MM.1S (cell line): ENCODE measurements at regions not wholly inside any gene's neighbourhood (a gene's known extent, or its start where the extent isn't known, plus 50 kb on each side); places are given as distances from the start of the nearest gene placed in this dataset.

Source experiments
- DNase-seq: peaks from one replicate; pipeline ENCODE4 v3.0.0-alpha.2; 2015
- H2AFZ ChIP-seq: fragments of 300-600 bp; sonication (generic); 2 replicates; pipeline ENCODE4 v1.6.0; 2016; ENCODE audit warnings: antibody characterized with exemption, low read length
- H3F3A ChIP-seq: fragments of 300-600 bp; sonication (generic); 2 replicates; pipeline ENCODE4 v1.6.1; 2016; ENCODE audit warnings: mild to moderate bottlenecking, antibody characterized with exemption, low read length, moderate library complexity, mixed read lengths; ENCODE audit not compliant: insufficient read depth
- H3K27ac ChIP-seq: fragments of 300-600 bp; sonication (generic); 2 replicates; pipeline ENCODE4 v1.5.1; 2016; ENCODE audit warnings: mild to moderate bottlenecking, low read length
- H3K27me3 ChIP-seq: fragments of 300-600 bp; sonication (generic); replicated peaks from 2 replicates; pipeline ENCODE4 v1.6.0; 2016; ENCODE audit warnings: low read length; ENCODE audit not compliant: insufficient read depth
- H3K36me3 ChIP-seq: fragments of 300-600 bp; sonication (generic); replicated peaks from 2 replicates; pipeline ENCODE4 v1.6.1; 2016; ENCODE audit warnings: mild to moderate bottlenecking, low read length, mixed read lengths; ENCODE audit not compliant: insufficient read depth
- H3K4me1 ChIP-seq: fragments of 300-600 bp; sonication (generic); 2 replicates; pipeline ENCODE4 v1.6.1; 2016; ENCODE audit warnings: low read length, mixed read lengths
- H3K4me2 ChIP-seq: fragments of 300-600 bp; sonication (generic); 2 replicates; pipeline ENCODE4 v1.6.0; 2016; ENCODE audit warnings: low read depth, low read length
- H3K4me3 ChIP-seq: fragments of 300-600 bp; sonication (generic); 2 replicates; pipeline ENCODE4 v1.5.1; 2016; ENCODE audit warnings: low read length, mixed read lengths
- H3K79me2 ChIP-seq: fragments of 300-600 bp; sonication (generic); 2 replicates; pipeline ENCODE4 v1.6.1; 2016; ENCODE audit warnings: mixed run types, low read length, mixed read lengths
- H3K9ac ChIP-seq: fragments of 300-600 bp; sonication (generic); 2 replicates; pipeline ENCODE4 v1.6.1; 2016; ENCODE audit warnings: low read length, mixed read lengths
- H3K9me2 ChIP-seq: fragments of 300-600 bp; sonication (generic); replicated peaks from 2 replicates; pipeline ENCODE4 v1.6.1; 2016; ENCODE audit warnings: mild to moderate bottlenecking, low read length, mixed read lengths; ENCODE audit not compliant: insufficient read depth
- H3K9me3 ChIP-seq: fragments of 300-600 bp; sonication (generic); replicated peaks from 2 replicates; pipeline ENCODE4 v1.6.1; 2016; ENCODE audit warnings: mild to moderate bottlenecking, low read length, mixed read lengths; ENCODE audit not compliant: insufficient read depth
- H4K20me1 ChIP-seq: fragments of 300-600 bp; sonication (generic); 2 replicates; pipeline ENCODE4 v1.6.1; 2016; ENCODE audit warnings: mild to moderate bottlenecking, low read length, moderate library complexity, mixed read lengths; ENCODE audit not compliant: insufficient read depth
- CTCF ChIP-seq: fragments of 300-600 bp; sonication (generic); IDR thresholded peaks from 2 replicates; pipeline ENCODE4 v1.5.1; 2016; ENCODE audit warnings: antibody characterized with exemption, low read length, mixed read lengths
- EZH2 ChIP-seq: fragments of 300-600 bp; sonication (generic); optimal IDR thresholded peaks from 2 replicates; pipeline ENCODE3; 2017; ENCODE audit warnings: low read depth, mild to moderate bottlenecking, antibody characterized with exemption, low read length, mixed read lengths
- EZH2phosphoT487 ChIP-seq: fragments of 300-600 bp; sonication (generic); IDR thresholded peaks from 2 replicates; pipeline ENCODE4 v1.6.1; 2018; ENCODE audit warnings: antibody characterized with exemption, low read length

GRCh38 chr13:87788363-87788762 is 117.2 kb downstream of the SLITRK5 start:
- Histone ChIP-seq H2AFZ (no peak overlapping the region), H3K27me3 (no peaks in the 10 kb centered on the region), H3F3A (no peaks in the 10 kb centered on the region), H3K36me3 (no peaks in the 10 kb centered on the region), H3K9ac (no peak overlapping the region), H3K4me2 (no peak overlapping the region), H4K20me1 (no peaks in the 10 kb centered on the region), H3K27ac (no peak overlapping the region), H3K79me2 (no peaks in the 10 kb centered on the region), H3K9me2 (no peaks in the 10 kb centered on the region), H3K4me3 (no peak overlapping the region), H3K4me1 (no peaks in the 10 kb centered on the region), H3K9me3 (no peaks in the 10 kb centered on the region)
- no peak for TF ChIP-seq EZH2
- TF ChIP-seq EZH2phosphoT487 = no peak
- no peak for TF ChIP-seq CTCF
- no peak for DNase-seq

GRCh38 chr13:87792878-87793277 is 121.7 kb downstream of the SLITRK5 start:
- DNase-seq = no peak
- Histone ChIP-seq H4K20me1 (no peaks in the 10 kb centered on the region), H3K27ac (no peak overlapping the region), H3K4me1 (no peaks in the 10 kb centered on the region), H3K27me3 (no peaks in the 10 kb centered on the region), H3K9me2 (no peaks in the 10 kb centered on the region), H3K9ac (no peak overlapping the region), H3K36me3 (no peaks in the 10 kb centered on the region), H3K4me3 (no peak overlapping the region), H3K79me2 (no peaks in the 10 kb centered on the region), H3K9me3 (no peaks in the 10 kb centered on the region), H3K4me2 (no peak overlapping the region), H3F3A (no peaks in the 10 kb centered on the region), H2AFZ (no peak overlapping the region)
- TF ChIP-seq EZH2 (no peak), EZH2phosphoT487 (no peak), CTCF (no peak)

GRCh38 chr13:87798536-87798935 is 127.4 kb downstream of the SLITRK5 start:
- H3K36me3 ChIP-seq = no peaks in the 10 kb centered on the region
- no peak overlapping the region for H3K4me2 ChIP-seq
- H3K4me3 ChIP-seq = no peak overlapping the region
- H3K79me2 ChIP-seq = no peaks in the 10 kb centered on the region
- no peaks in the 10 kb centered on the region for H3K9me2 ChIP-seq
- no peak overlapping the region for H3K27ac ChIP-seq
- no peak overlapping the region for H3K9ac ChIP-seq
- no peak for DNase-seq
- TF ChIP-seq EZH2phosphoT487 (no peak), EZH2 (no peak), CTCF (no peak)
- no peak overlapping the region for H2AFZ ChIP-seq
- no peaks in the 10 kb centered on the region for H3K27me3 ChIP-seq
- H3F3A ChIP-seq = no peaks in the 10 kb centered on the region
- no peaks in the 10 kb centered on the region for H4K20me1 ChIP-seq
- no peaks in the 10 kb centered on the region for H3K9me3 ChIP-seq
- H3K4me1 ChIP-seq = no peaks in the 10 kb centered on the region
